ENCODE measurements at regions not wholly inside any gene's neighbourhood (a gene's known extent, or its start where the extent isn't known, plus 50 kb on each side); places are given as distances from the start of the nearest gene placed in this dataset.

DNA sequence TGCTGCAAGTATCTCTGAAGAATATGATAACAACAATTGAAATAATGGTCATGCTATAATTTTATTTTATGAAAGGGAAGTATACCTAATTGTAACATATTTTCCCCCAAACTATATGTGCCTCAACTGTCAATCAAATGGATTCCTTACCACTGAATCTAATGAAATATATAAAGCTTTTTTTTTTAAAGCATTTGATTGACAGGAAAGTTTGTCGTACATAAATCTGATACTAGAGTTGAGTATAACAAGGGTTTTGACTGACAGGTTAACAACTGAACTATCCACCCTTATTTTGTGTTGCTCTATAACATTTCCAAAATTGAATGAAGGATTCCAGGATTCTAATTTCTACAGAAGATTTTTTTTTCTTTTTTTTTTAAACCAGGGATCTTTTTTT, 1333.3 kb upstream of the SLC39A10 start:
- Histone ChIP-seq H3K9me3 (ENCODE audit: control extremely low read depth in 1 of 5, control insufficient read depth in 4 of 5, insufficient read depth in 2 of 5, low read depth in 1 of 5, low read length in 4 of 5) (peaks cover 0 to 4% (median 3%) of the 10 kb centered on the region in 5 experiments), H3K4me1 (ENCODE audit: control extremely low read depth in 1 of 4, control insufficient read depth in 4 of 4, insufficient read depth in 4 of 4, low read length in 3 of 4) (no peaks in the 10 kb centered on the region), H3K4me3 (ENCODE audit: control insufficient read depth in 1 of 7, extremely low read depth in 1 of 7, insufficient read depth in 4 of 7, low read depth in 2 of 7, low read length in 6 of 7) (no peak overlapping the region), H3K36me3 (ENCODE audit: control insufficient read depth in 4 of 4, insufficient read depth in 4 of 4, low read length in 3 of 4) (no peaks in the 10 kb centered on the region), H3K27me3 (replicated peaks in 2 of 5; ENCODE audit: control insufficient read depth in 4 of 5, insufficient read depth in 5 of 5, low read length in 4 of 5) (no peaks in the 10 kb centered on the region), H3K27ac (ENCODE audit: insufficient read depth in 1 of 2, low read depth in 1 of 2, low read length in 2 of 2, poor library complexity in 1 of 2, severe bottlenecking in 2 of 2) (no peak overlapping the region)
- WGBS (ENCODE audit: insufficient coverage) = no CpG with 5 or more reads among the region's 1 CpG
- ChIA-PET CTCF (no interaction called here), POLR2A (no interaction called here)
- DNase-seq = no peak

DNA sequence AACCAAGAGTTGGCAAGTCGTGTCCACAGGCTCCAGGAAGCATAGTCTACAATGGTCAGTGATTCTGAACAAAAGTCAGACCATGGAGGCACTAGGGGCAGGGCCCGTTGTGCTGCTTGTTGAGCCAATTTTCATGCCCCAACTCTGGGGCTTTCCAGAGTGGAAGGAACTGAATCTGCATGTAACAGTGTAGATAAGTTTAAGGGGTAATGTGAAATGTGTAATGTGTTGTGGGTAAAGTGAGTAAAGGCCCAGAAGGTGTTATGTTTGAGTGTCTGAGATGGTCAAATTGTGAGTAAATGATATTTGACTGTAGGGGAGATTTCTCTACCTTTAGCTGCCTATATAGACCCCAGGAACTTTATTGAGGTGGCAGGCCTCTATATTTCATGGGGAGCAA, 1336.5 kb upstream of the SLC39A10 start:
- 82% methylated on average over 2 of the region's 2 CpGs for WGBS (ENCODE audit: insufficient coverage)
- Histone ChIP-seq H3K27me3 (replicated peaks in 2 of 5; ENCODE audit: control insufficient read depth in 4 of 5, insufficient read depth in 5 of 5, low read length in 4 of 5) (no peaks in the 10 kb centered on the region), H3K4me3 (ENCODE audit: control insufficient read depth in 1 of 7, extremely low read depth in 1 of 7, insufficient read depth in 4 of 7, low read depth in 2 of 7, low read length in 6 of 7) (no peak overlapping the region), H3K27ac (ENCODE audit: insufficient read depth in 1 of 2, low read depth in 1 of 2, low read length in 2 of 2, poor library complexity in 1 of 2, severe bottlenecking in 2 of 2) (no peak overlapping the region), H3K4me1 (ENCODE audit: control extremely low read depth in 1 of 4, control insufficient read depth in 4 of 4, insufficient read depth in 4 of 4, low read length in 3 of 4) (no peaks in the 10 kb centered on the region), H3K36me3 (ENCODE audit: control insufficient read depth in 4 of 4, insufficient read depth in 4 of 4, low read length in 3 of 4) (no peaks in the 10 kb centered on the region), H3K9me3 (ENCODE audit: control extremely low read depth in 1 of 5, control insufficient read depth in 4 of 5, insufficient read depth in 2 of 5, low read depth in 1 of 5, low read length in 4 of 5) (peaks cover 0 to 3% (median 0%) of the 10 kb centered on the region in 5 experiments)
- DNase-seq = no peak
- ChIA-PET POLR2A (no interaction called here), CTCF (no interaction called here)

DNA sequence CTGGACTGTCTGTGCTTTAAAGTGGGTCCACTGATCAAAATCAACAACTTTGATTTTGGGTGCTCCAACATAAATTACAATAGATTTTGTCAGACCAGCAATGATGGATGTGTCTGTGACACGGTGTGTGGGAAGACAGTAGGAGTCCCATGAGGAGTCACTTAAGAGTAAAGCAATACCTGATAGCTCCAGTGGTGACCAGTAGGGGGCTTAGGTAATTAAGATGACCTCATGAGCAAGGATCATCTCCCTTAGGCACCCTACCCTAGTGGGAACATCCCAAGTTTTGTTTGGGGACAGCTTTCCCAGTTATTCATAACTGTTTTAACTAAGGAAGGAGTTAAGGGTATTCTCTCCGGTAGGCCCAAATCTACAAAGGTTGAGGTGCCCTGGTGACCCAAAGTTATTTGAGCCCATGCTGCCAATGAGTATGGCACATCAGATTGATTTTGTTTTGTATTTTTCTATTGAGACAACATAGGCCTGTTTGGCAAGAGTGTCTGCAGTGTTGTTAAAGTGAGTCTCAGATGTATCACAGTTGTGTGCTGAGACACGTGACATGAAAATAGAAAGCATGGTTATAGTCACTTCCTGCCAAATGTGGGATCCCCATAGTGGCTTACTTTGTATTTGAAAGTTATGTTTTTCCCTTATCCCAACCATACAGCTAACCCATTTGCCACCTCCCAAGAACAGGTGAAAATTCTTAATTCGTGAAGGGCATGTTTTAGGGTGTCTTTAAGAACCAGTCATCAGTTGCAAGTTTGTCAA, 1337.6 kb upstream of the SLC39A10 start:
- 95% methylated on average over 2 of the region's 4 CpGs for WGBS (ENCODE audit: insufficient coverage)

DNA sequence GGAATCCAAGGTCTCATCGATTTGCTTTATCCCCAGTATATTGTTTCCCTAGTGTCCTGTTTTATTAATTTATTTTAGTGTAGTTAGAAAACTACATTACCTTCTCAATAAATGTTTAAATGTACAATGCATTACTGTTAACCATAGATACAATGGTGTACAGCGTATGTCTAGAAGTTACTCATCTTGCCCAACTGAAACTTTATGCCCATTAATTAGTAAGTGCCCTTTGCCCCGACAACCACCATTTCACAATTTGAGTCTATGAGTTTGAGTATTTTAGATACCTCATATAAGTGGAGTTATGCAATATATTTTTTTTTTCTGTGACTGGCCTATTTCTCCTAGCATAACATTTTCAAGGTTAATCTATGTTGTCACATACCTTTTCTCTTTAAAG, 1343.0 kb upstream of the SLC39A10 start:
- WGBS (ENCODE audit: insufficient coverage) = no CpG with 5 or more reads among the region's 3 CpGs
- no peaks in the 10 kb centered on the region for H3K4me1 ChIP-seq (ENCODE audit: control extremely low read depth in 1 of 4, control insufficient read depth in 4 of 4, insufficient read depth in 4 of 4, low read length in 3 of 4)
- POLR2A ChIA-PET = no interaction called here
- H3K4me3 ChIP-seq (ENCODE audit: control insufficient read depth in 1 of 7, extremely low read depth in 1 of 7, insufficient read depth in 4 of 7, low read depth in 2 of 7, low read length in 6 of 7) = no peak overlapping the region
- no peak overlapping the region for H3K27ac ChIP-seq (ENCODE audit: insufficient read depth in 1 of 2, low read depth in 1 of 2, low read length in 2 of 2, poor library complexity in 1 of 2, severe bottlenecking in 2 of 2)
- no peaks in the 10 kb centered on the region for H3K36me3 ChIP-seq (ENCODE audit: control insufficient read depth in 4 of 4, insufficient read depth in 4 of 4, low read length in 3 of 4)
- CTCF ChIA-PET = interaction anchor here (0.7 kb wide), 1 partner anchor 49 kb away, joined by 4 read pairs; no protein-coding TSS in a partner anchor
- no peak for DNase-seq
- H3K27me3 ChIP-seq (replicated peaks in 2 of 5; ENCODE audit: control insufficient read depth in 4 of 5, insufficient read depth in 5 of 5, low read length in 4 of 5) = no peaks in the 10 kb centered on the region
- H3K9me3 ChIP-seq (ENCODE audit: control extremely low read depth in 1 of 5, control insufficient read depth in 4 of 5, insufficient read depth in 2 of 5, low read depth in 1 of 5, low read length in 4 of 5) = peaks cover 0 to under 1% (median 0%) of the 10 kb centered on the region in 5 experiments

More for the DNA sequence above, 1337.6 kb upstream of the SLC39A10 start:
- H3K4me1 ChIP-seq (ENCODE audit: control extremely low read depth in 1 of 4, control insufficient read depth in 4 of 4, insufficient read depth in 4 of 4, low read length in 3 of 4) = no peaks in the 10 kb centered on the region
- H3K27ac ChIP-seq (ENCODE audit: insufficient read depth in 1 of 2, low read depth in 1 of 2, low read length in 2 of 2, poor library complexity in 1 of 2, severe bottlenecking in 2 of 2) = no peak overlapping the region
- H3K4me3 ChIP-seq (ENCODE audit: control insufficient read depth in 1 of 7, extremely low read depth in 1 of 7, insufficient read depth in 4 of 7, low read depth in 2 of 7, low read length in 6 of 7) = no peak overlapping the region
- POLR2A ChIA-PET = no interaction called here
- CTCF ChIA-PET = no interaction called here
- no peaks in the 10 kb centered on the region for H3K27me3 ChIP-seq (replicated peaks in 2 of 5; ENCODE audit: control insufficient read depth in 4 of 5, insufficient read depth in 5 of 5, low read length in 4 of 5)
- no peak for DNase-seq
- no peaks in the 10 kb centered on the region for H3K36me3 ChIP-seq (ENCODE audit: control insufficient read depth in 4 of 4, insufficient read depth in 4 of 4, low read length in 3 of 4)
- peaks cover 0 to 3% (median 0%) of the 10 kb centered on the region in 5 experiments for H3K9me3 ChIP-seq (ENCODE audit: control extremely low read depth in 1 of 5, control insufficient read depth in 4 of 5, insufficient read depth in 2 of 5, low read depth in 1 of 5, low read length in 4 of 5)

DNA sequence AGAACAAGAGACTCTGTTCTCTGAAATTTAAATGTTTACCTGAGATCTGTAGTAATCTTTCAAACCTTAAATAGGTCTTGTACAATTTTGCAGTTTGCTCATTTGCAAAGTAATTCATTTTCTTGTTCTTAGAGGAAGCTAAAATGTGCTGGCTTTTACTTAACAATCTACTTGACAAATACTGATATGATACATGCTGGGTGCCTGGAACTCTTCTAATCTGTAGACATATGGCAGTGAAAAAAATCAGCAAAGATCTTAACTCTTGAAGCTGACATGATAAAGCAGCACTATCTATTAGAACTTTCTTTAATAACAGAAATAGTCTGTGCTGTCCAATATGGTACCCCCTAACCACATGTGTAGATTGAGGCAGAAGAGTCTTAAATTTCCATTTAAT, 1352.8 kb upstream of the SLC39A10 start:
- H3K4me1 ChIP-seq (ENCODE audit: control extremely low read depth in 1 of 4, control insufficient read depth in 4 of 4, insufficient read depth in 4 of 4, low read length in 3 of 4) = no peaks in the 10 kb centered on the region
- no peaks in the 10 kb centered on the region for H3K36me3 ChIP-seq (ENCODE audit: control insufficient read depth in 4 of 4, insufficient read depth in 4 of 4, low read length in 3 of 4)
- H3K9me3 ChIP-seq (ENCODE audit: control extremely low read depth in 1 of 5, control insufficient read depth in 4 of 5, insufficient read depth in 2 of 5, low read depth in 1 of 5, low read length in 4 of 5) = no peaks in the 10 kb centered on the region
- CTCF ChIA-PET = no interaction called here
- no peak for DNase-seq
- H3K27ac ChIP-seq (ENCODE audit: insufficient read depth in 1 of 2, low read depth in 1 of 2, low read length in 2 of 2, poor library complexity in 1 of 2, severe bottlenecking in 2 of 2) = no peak overlapping the region
- H3K4me3 ChIP-seq (ENCODE audit: control insufficient read depth in 1 of 7, extremely low read depth in 1 of 7, insufficient read depth in 4 of 7, low read depth in 2 of 7, low read length in 6 of 7) = no peak overlapping the region
- POLR2A ChIA-PET = no interaction called here
- no peaks in the 10 kb centered on the region for H3K27me3 ChIP-seq (replicated peaks in 2 of 5; ENCODE audit: control insufficient read depth in 4 of 5, insufficient read depth in 5 of 5, low read length in 4 of 5)

DNA sequence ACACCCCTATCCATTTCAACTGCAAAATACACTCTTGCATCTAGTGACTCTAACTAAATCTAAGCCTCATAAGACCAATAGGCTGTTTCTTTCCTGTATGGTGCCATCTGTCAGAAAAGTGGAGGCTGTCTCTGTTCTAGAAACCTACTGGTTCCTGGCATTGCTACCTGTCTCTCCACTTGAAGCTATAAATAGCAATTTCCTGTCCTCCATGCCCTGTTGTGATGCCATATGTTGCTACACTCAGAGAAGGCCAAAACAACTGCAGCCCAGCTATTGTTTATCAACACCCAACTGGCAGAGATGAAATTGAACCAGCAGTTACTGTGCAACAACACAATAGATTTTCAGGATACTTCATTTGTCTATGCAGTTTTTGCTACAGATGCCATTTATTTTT, 1355.1 kb upstream of the SLC39A10 start:
- Histone ChIP-seq H3K27ac (ENCODE audit: insufficient read depth in 1 of 2, low read depth in 1 of 2, low read length in 2 of 2, poor library complexity in 1 of 2, severe bottlenecking in 2 of 2) (no peak overlapping the region), H3K27me3 (replicated peaks in 2 of 5; ENCODE audit: control insufficient read depth in 4 of 5, insufficient read depth in 5 of 5, low read length in 4 of 5) (no peaks in the 10 kb centered on the region), H3K36me3 (ENCODE audit: control insufficient read depth in 4 of 4, insufficient read depth in 4 of 4, low read length in 3 of 4) (no peaks in the 10 kb centered on the region), H3K4me3 (ENCODE audit: control insufficient read depth in 1 of 7, extremely low read depth in 1 of 7, insufficient read depth in 4 of 7, low read depth in 2 of 7, low read length in 6 of 7) (no peak overlapping the region), H3K4me1 (ENCODE audit: control extremely low read depth in 1 of 4, control insufficient read depth in 4 of 4, insufficient read depth in 4 of 4, low read length in 3 of 4) (no peaks in the 10 kb centered on the region), H3K9me3 (ENCODE audit: control extremely low read depth in 1 of 5, control insufficient read depth in 4 of 5, insufficient read depth in 2 of 5, low read depth in 1 of 5, low read length in 4 of 5) (no peaks in the 10 kb centered on the region)
- ChIA-PET POLR2A (no interaction called here), CTCF (no interaction called here)
- DNase-seq = no peak

DNA sequence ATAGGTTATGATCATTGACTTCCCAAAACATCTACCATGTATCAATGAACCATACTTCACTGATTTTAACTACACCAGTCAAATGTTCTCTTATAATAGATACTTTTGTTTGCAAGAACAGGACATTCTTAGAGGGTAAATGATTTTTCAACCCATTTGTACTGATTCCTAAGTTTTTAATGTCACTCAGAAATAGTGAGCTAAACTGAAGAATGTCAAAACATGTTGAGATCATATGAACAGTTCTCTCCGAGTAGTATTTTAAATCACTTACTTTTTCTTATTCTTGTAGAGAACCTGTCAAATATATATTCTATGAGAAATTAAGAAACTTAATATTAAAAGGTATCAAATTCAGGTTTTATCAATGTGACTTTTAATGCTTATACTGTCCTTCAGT, 1362.9 kb upstream of the SLC39A10 start:
- Histone ChIP-seq H3K27me3 (replicated peaks in 2 of 5; ENCODE audit: control insufficient read depth in 4 of 5, insufficient read depth in 5 of 5, low read length in 4 of 5) (no peaks in the 10 kb centered on the region), H3K4me3 (ENCODE audit: control insufficient read depth in 1 of 7, extremely low read depth in 1 of 7, insufficient read depth in 4 of 7, low read depth in 2 of 7, low read length in 6 of 7) (no peak overlapping the region), H3K4me1 (ENCODE audit: control extremely low read depth in 1 of 4, control insufficient read depth in 4 of 4, insufficient read depth in 4 of 4, low read length in 3 of 4) (no peaks in the 10 kb centered on the region), H3K9me3 (ENCODE audit: control extremely low read depth in 1 of 5, control insufficient read depth in 4 of 5, insufficient read depth in 2 of 5, low read depth in 1 of 5, low read length in 4 of 5) (no peaks in the 10 kb centered on the region), H3K36me3 (ENCODE audit: control insufficient read depth in 4 of 4, insufficient read depth in 4 of 4, low read length in 3 of 4) (no peaks in the 10 kb centered on the region), H3K27ac (ENCODE audit: insufficient read depth in 1 of 2, low read depth in 1 of 2, low read length in 2 of 2, poor library complexity in 1 of 2, severe bottlenecking in 2 of 2) (no peak overlapping the region)
- DNase-seq = no peak
- WGBS (ENCODE audit: insufficient coverage) = no CpG with 5 or more reads among the region's 1 CpG
- ChIA-PET POLR2A (no interaction called here), CTCF (no interaction called here)

Measured in common myeloid progenitor, CD34-positive (primary cell).